ENCODE measurements at regions not wholly inside any gene's neighbourhood (a gene's known extent, or its start where the extent isn't known, plus 50 kb on each side); places are given as distances from the start of the nearest gene placed in this dataset.

- TF ChIP-seq EZH2 (IDR thresholded peaks at IDR 0.05; ENCODE audit: borderline replicate concordance, insufficient read depth, low read length, poor library complexity, severe bottlenecking), result no peak
- no peak for TF ChIP-seq EP300 (conservative IDR thresholded peaks at IDR 0.05; ENCODE audit: poor library complexity, severe bottlenecking)
- no peak for TF ChIP-seq CTCF (IDR thresholded peaks at IDR 0.05; ENCODE audit: poor library complexity, severe bottlenecking)
Observed at GRCh38 chr16:85517563-85518179, 95.5 kb upstream of the GSE1 start.
